Epithelial cell of esophagus (primary cell): ENCODE measurements at regions not wholly inside any gene's neighbourhood (a gene's known extent, or its start where the extent isn't known, plus 50 kb on each side); places are given as distances from the start of the nearest gene placed in this dataset.
A peak's percentile ranks its signal among the peaks of the same experiment; 100 is the strongest.

Experiments
- DNase-seq: peaks from one replicate; pipeline ENCODE4 v3.0.0; 2010; ENCODE audit warnings: low read depth
- H3K4me3 ChIP-seq: 2 replicates; pipeline ENCODE4 v1.5.1; 2011; ENCODE audit warnings: mild to moderate bottlenecking, low read length, control low read depth
- TF ChIP-seq, protein P1 (sequence below): IDR thresholded peaks from 2 replicates; pipeline ENCODE4 v1.5.1; 2011; ENCODE audit warnings: low read depth, mild to moderate bottlenecking, low read length, control low read depth, inconsistent platforms; ENCODE audit not compliant: insufficient read depth; ENCODE audit errors: missing control alignments

DNA sequence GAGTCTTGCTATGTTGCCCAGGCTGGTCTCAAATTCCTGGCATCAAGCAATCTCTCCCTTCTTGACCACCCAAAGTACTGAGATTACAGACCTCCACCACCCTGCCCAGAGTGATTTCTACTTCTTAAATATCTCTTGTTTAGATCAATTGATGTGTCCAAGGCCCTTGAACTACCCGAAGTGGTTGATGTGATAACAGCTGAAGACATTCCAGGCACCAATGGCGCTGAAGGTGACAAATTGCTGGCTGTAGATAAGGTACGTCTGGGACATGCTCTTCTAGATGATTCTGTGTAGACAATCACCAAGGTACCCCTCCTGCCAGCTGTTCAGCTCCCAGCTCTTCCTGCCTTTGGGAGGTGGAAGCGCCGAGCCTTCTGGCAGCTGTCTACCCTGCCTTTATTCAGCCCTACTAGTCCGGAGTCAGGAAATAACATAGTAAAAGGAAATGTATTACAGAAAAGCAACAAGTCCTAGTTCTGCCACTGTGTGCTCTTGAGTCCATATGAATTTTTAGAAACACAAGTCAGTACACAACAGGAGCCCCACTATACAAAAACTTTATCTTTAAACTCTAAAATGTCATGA, 61.3 kb upstream of the BZW1 start:
- TF ChIP-seq, protein P1, sequence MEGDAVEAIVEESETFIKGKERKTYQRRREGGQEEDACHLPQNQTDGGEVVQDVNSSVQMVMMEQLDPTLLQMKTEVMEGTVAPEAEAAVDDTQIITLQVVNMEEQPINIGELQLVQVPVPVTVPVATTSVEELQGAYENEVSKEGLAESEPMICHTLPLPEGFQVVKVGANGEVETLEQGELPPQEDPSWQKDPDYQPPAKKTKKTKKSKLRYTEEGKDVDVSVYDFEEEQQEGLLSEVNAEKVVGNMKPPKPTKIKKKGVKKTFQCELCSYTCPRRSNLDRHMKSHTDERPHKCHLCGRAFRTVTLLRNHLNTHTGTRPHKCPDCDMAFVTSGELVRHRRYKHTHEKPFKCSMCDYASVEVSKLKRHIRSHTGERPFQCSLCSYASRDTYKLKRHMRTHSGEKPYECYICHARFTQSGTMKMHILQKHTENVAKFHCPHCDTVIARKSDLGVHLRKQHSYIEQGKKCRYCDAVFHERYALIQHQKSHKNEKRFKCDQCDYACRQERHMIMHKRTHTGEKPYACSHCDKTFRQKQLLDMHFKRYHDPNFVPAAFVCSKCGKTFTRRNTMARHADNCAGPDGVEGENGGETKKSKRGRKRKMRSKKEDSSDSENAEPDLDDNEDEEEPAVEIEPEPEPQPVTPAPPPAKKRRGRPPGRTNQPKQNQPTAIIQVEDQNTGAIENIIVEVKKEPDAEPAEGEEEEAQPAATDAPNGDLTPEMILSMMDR: no peak
- no peak for DNase-seq
- no peak overlapping the region for H3K4me3 ChIP-seq

DNA sequence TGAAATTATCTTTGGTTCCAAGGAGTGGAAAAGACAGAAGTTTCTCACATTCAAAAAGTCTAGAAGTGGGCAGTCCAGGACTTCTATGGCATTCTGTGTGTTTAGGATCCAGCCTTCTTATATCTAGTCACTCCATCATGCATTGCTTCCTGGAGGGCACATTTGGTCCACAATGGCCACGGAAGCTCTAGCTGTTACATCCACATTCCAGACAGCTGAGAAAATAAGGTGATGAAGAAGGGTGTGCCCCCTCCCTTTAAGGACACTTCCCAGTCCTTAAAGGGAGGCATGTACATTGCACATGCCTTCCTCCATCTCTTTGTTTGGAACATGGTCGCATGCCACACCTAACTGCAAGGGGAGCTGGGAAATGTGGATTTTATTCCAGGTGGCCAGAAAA, 59.9 kb upstream of the BZW1 start:
- DNase-seq: peak; percentile 66
- no peak overlapping the region for H3K4me3 ChIP-seq
- TF ChIP-seq, protein P1: no peak

DNA sequence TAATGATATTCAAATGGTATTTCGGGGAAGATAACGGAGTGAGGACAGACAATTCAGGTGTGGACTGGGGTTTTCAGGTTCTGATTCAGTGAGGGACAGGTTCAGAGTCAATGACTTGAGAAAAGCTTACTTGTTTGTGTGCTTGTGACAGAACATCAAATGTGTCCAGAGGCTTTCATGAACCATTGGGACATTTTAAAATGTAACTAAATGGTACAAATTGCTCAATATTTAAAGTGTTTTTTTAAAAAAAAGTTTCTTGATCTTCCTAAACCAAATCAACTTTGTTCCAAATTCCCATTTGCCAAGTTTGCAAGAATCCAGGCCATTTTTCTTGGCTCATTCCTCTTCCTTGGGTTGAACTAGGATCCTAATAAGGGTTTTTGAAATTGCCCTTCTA, 59.4 kb upstream of the BZW1 start:
- no peak for DNase-seq
- no peak overlapping the region for H3K4me3 ChIP-seq
- TF ChIP-seq, protein P1: no peak

DNA sequence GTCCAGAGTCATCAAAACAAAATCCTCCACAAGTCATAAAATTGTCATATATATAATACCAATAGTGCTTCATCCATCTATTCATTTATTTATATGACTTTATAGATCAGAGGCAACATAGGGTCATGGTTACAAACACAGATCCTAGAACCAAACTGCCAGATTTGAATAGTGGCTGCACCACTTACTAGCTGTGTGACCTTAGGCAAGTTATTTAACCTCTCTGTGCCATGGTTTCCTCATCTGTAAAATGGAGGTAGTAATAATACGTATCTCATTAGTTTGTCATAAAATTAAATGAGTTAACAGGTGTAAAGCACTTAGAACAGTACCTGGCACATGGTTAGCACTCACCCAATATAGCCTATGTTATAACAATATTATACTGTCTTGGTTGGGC, 58.9 kb upstream of the BZW1 start:
- H3K4me3 ChIP-seq: no peak overlapping the region
- TF ChIP-seq, protein P1: no peak
- no peak for DNase-seq

DNA sequence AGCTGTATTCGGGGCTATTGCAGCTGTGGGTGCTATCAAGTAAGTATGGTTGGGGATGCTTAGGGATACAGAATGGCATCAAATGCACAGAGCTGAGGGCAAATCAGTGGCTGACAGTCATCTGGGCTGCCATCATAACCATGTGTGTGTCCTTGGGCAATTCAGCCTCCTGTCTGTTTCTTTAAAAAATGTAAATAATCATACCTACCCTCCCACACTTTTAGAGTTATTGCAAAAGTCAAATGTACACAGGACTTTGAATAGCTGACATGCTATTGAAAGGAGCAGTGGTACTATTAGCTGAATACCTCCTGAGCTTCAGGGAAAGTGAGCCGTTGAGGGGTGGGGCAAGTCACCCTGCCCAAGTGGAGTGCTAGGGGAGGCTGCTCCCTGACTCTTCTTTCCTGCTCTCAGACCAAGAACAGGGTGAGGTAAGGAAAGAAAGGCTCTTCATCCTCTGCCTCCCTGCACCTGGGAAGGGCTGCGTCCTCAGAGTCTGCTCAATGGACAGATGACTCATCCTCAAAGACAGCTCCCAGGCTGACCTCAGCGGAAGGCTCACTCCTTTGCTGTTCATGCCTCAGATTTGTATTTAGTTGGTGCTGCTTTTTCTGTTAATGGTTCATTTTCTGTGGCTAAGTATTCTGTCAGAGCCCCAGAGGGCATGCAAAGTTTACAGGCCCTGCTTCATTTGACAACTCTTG, 54.9 kb upstream of the BZW1 start:
- TF ChIP-seq, protein P1: no peak
- no peak overlapping the region for H3K4me3 ChIP-seq
- DNase-seq: peak; percentile 88

DNA sequence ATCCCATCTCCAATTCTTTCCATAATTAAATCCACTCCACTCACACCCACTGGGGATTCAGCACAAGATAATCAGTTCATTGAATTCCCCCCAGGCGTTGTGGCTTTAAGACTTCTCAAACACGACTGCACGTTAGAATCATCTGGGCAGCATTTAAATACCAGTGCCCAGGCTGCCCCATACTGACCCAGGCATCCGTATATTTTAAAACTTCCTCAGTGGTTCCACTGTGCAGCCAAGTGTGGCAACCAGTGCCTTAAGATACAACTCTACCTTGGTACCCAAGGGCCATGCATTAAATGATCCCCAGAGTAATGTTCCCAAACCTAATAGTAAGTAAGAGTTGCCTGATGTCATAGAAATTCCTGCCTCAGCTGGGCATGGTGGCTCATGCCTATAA, 54.3 kb upstream of the BZW1 start:
- H3K4me3 ChIP-seq: no peak overlapping the region
- TF ChIP-seq, protein P1: no peak
- peak; percentile 16 for DNase-seq

DNA sequence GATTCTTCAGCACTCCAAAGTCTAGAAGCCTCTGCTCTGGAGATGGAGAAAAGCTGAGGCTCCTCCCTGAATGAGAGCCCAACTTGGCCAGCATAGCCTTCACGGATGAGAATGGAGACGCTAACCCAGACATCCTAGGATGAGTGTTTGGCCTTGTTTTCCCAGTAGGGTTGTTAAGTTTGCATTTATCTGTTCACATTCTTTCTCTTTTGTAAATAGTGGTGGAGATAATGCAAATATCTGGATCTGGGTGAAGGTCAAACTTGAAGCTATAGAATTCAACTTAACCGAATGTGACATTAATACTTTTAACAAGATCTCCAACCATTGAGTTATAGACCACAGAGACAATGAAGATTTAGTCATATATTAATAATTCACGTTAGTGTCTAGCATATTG, 53.4 kb upstream of the BZW1 start:
- no peak overlapping the region for H3K4me3 ChIP-seq
- TF ChIP-seq, protein P1: no peak
- DNase-seq: no peak
